DMS79 treated with DMSO at 0.1 percent for 48 hours (cell line): ENCODE measurements at regions not wholly inside any gene's neighbourhood (a gene's known extent, or its start where the extent isn't known, plus 50 kb on each side); places are given as distances from the start of the nearest gene placed in this dataset.
"Not testable (repeated sequence)": the region's sequence is repeated elsewhere in the genome, so short reads cannot be mapped to it uniquely, and the experiment has no call there.

Experiments
- DNase-seq: peaks from one replicate; lab custom pipeline; 2025; lab: John Stamatoyannopoulos, UW

- DNase-seq = no peak
Observed at GRCh38 chr18:1848716-1849115, 722.6 kb downstream of the METTL4 start.

- no peak for DNase-seq
Observed at GRCh38 chr18:1849386-1849785, 721.9 kb downstream of the METTL4 start.

GRCh38 chr18:1857281-1857680 lies 714.0 kb downstream of the METTL4 start:
- DNase-seq = not testable (repeated sequence)

GRCh38 chr18:1861473-1861872 lies 709.8 kb downstream of the METTL4 start:
- no peak for DNase-seq

GRCh38 chr18:1865869-1866268 lies 705.4 kb downstream of the METTL4 start:
- no peak for DNase-seq

- no peak for DNase-seq
Observed at GRCh38 chr18:1872274-1872673, 699.0 kb downstream of the METTL4 start.

- no peak for DNase-seq
Observed at GRCh38 chr18:1875219-1875618, 696.1 kb downstream of the METTL4 start.

GRCh38 chr18:1884623-1885022 lies 686.7 kb downstream of the METTL4 start:
- DNase-seq = no peak

GRCh38 chr18:1891641-1892040 lies 679.7 kb downstream of the METTL4 start:
- no peak for DNase-seq

- DNase-seq = no peak
Observed at GRCh38 chr18:1892191-1892590, 679.1 kb downstream of the METTL4 start.

GRCh38 chr18:1895456-1896185 lies 675.7 kb downstream of the METTL4 start:
- no peak for DNase-seq

- DNase-seq = no peak
Observed at GRCh38 chr18:1906421-1906820, 664.9 kb downstream of the METTL4 start.

GRCh38 chr18:1907470-1908206 lies 663.7 kb downstream of the METTL4 start:
- no peak for DNase-seq

- DNase-seq = no peak
Observed at GRCh38 chr18:1914489-1914888, 656.8 kb downstream of the METTL4 start.

GRCh38 chr18:1916869-1917523 lies 654.3 kb downstream of the METTL4 start:
- no peak for DNase-seq

- no peak for DNase-seq
Observed at GRCh38 chr18:1917569-1917968, 653.7 kb downstream of the METTL4 start.

GRCh38 chr18:1922066-1922465 lies 649.2 kb downstream of the METTL4 start:
- no peak for DNase-seq

- DNase-seq = no peak
Observed at GRCh38 chr18:1928711-1929110, 642.6 kb downstream of the METTL4 start.

- DNase-seq = no peak
Observed at GRCh38 chr18:1929720-1930119, 641.6 kb downstream of the METTL4 start.

- no peak for DNase-seq
Observed at GRCh38 chr18:1930291-1931270, 640.7 kb downstream of the METTL4 start.

- no peak for DNase-seq
Observed at GRCh38 chr18:1952486-1952885, 618.8 kb downstream of the METTL4 start.
